CD4-positive, alpha-beta T cell treated with Interleukin-21 for 1 hour (primary cell): ENCODE measurements at regions not wholly inside any gene's neighbourhood (a gene's known extent, or its start where the extent isn't known, plus 50 kb on each side); places are given as distances from the start of the nearest gene placed in this dataset.

Source experiments
- DNase-seq: peaks from one replicate; pipeline ENCODE4 v3.0.0-alpha.2; 2020

DNA sequence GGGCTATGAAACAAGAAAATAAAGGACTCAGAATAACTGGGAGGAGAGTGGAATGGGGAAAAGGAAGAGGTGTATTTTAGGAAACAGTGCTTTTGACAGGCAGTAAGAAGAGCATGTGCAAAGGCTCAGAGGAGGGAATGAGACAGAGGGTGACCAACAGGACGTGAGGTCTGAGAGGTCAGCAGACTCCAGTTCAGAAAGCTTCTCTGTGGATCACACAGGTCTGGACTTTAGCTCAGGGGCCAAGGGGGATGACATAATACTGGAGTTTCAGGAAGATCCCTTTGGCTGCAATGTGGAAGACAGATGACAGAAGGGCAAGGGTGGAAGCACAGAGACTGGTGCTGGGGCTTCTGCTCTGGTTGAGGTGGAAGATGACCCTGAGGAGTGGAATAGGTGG, 489.9 kb upstream of the CDH5 start:
- DNase-seq = no peak

- no peak for DNase-seq
These were observed 490.5 kb upstream of the CDH5 start for GRCh38 chr16:65876056-65876408.

- DNase-seq = no peak
These were observed 491.0 kb upstream of the CDH5 start for GRCh38 chr16:65875381-65876055.

DNA sequence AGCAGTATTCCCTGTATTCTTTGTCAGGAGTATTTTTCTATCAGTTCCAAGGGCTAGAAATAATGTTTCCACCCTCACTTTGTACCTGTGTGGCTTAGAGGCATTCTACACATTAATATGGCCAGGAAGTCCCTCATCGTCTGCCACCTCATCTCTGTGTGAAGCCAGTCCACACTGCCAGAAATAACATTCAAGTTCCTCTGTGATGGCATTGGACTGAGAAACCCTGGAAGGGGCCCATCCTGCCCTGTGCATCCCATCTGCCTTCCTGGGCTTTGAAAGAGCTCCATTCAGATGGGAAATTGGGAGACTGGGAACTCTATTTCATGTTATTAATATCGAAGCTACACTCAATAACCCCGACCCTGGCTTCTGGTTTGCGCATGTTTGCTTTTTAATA, 497.2 kb upstream of the CDH5 start:
- DNase-seq = no peak

- no peak for DNase-seq
These were observed 499.1 kb upstream of the CDH5 start for GRCh38 chr16:65867276-65867960.

- no peak for DNase-seq
These were observed 503.3 kb upstream of the CDH5 start for GRCh38 chr16:65863236-65863635.

- DNase-seq = no peak
These were observed 505.3 kb upstream of the CDH5 start for GRCh38 chr16:65861131-65861731.

GRCh38 chr16:65855171-65856145, 511.0 kb upstream of the CDH5 start:
- no peak for DNase-seq

DNA sequence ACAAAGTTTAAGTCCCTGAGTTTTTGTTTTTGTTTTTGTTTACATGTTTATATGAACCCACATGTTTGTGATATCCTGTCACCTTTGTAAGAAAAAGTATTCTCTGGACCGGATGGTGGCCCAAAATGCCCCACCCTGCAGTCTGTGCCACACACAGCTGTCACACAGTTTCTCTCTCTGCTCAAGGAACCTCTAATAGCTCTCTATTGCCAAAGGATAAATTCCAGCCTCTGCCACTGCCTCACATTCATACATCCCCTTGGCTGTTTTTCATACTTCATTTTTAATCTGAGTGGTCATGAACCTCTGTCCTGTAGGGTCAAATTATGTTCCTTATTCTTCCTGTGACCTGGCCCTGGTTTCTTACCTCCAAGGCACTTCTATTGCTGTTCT, 520.3 kb upstream of the CDH5 start:
- no peak for DNase-seq

GRCh38 chr16:65845466-65846209, 520.9 kb upstream of the CDH5 start:
- DNase-seq = no peak

GRCh38 chr16:65843941-65844340, 522.5 kb upstream of the CDH5 start:
- DNase-seq = no peak

DNA sequence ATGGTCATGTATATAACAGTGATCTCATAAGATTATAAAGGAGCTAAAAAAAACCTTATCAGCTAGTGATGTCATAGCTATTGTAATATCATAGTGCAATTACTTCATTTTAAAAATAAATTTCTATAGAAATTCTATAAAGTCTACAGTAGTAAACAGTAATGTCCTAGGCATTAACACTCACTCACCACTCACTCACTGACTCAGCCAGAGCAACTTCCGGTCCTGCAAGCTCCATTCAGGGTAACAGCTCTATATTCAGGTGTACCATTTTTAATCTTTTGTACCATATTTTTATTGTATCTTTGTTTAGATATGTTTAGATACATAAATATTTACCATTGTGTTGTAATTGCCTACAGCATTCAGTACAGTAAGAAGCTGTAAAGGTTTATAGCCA, 524.4 kb upstream of the CDH5 start:
- no peak for DNase-seq

DNA sequence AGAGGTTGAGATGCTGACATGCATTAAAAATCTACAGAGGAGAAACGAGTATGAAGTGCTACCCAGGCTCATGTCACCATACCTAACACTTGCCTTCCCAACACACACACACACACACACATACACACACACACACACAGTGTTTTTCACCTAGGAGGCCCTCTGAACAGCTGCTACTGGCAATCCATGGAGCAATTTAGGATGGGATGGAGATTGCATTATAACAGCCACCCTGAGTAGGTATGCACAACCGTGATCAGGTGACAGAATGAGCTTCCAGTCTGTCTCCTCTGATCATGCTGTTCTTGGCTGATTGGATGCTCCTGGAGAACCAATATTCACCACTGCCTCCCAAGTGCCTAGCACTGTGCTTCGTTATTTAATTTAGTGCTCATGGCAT, 528.5 kb upstream of the CDH5 start:
- DNase-seq = no peak

DNA sequence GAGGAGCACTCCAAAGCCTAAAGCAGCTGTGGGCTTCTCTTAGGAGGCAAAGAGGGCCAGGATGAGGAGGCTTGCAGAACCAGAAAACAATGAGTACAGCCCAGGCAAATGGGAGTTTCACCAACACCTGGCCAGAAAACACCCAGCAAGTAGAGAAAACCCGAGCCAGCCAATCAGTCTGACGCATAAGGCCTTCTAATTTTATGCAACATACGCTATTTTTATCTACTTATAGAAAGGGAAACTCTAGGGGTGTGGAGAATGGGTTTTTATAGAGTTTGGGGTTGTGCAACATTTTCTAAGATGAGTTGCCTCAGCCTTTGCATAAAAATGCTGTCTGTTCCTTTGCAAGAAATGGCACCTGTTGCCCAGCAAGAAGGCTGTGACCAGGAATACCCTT, 529.0 kb upstream of the CDH5 start:
- no peak for DNase-seq

GRCh38 chr16:65834688-65835087, 531.8 kb upstream of the CDH5 start:
- no peak for DNase-seq

DNA sequence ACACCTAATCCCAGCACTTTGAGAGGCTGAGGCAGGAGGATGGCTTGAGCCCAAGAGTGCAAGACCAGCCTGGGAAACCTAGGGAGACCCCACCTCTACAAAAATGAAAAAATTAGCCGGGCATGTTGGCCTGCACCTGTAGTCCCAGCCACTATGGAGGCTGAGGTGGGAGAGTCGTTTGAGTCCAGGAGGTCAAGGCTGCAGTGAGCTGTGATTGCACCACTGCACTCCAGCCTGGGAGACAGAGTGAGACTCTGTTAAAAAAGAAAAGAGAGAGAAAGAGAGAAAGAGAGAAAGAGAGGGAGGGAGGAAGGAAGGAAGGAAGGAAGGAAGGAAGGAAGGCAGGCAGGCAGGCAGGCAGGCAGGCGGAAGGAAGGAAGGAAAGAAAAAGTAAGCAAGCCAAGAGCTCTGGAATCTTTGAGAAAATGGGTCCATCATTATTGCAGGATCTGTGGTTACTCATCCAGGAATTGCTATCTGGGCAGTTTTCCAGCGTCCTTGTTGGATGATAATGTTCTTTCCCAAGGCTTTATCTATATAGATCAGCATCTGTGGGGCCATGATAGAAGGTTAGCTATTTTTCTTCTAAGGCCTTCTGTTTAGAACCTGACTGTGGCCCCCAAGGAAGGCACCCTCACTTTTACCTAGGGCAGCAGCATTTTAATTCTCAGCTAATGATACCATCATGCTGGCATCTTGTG, 533.2 kb upstream of the CDH5 start:
- DNase-seq = no peak

DNA sequence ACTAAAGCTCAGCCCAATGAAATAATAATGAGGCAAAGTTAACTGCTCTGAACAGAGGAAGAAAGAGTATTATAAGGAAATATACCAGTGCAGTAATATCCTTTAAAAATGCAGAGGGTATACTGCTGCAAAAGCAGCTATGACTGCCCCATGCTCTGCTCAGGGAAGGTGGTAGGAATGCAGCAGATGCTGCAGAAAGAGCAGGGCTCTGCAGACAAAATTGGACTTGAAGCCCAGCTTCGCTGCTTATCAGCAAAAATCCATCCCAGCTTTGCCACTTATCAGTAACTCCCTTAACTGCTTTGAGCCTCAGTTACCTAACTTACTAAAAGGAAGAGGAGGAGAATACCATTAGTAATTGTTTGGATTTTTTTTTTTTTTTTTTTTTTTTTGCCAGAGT, 533.8 kb upstream of the CDH5 start:
- no peak for DNase-seq

DNA sequence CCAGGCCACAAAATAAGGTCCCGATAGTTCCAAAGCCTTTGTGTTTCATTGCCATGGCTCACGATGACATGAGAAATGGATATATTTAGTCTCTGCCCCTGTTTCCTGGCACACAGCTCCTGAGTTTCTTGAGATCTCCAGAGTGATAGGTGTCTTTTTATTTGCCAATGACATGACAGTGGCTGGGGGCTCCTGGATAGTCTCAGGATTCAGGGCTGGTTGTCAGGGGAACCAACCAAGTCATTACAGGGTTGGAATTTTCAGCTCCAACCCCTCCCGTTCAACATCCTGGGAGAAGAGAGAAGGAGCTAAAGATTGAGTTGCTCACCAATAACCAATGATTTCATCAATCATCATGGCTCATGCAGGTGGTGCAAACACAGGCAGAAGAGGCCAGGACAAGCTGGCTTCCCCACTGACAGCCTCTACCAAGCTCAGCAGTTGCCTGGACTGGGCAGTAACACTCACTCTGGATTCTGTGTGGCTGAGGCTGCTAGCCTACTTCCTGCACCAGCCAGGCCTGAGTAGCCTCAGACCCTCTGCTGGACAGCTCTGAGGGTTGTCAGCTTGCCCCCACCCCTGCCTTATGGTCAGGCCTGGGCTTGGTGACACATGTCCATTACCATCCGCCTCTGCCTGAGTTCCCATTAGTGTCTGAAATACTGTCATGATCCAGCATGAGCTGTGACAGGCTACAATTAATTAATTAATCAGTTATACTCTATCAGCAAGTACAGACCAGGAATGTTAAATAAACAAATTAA, 534.4 kb upstream of the CDH5 start:
- no peak for DNase-seq

- no peak for DNase-seq
These were observed 537.4 kb upstream of the CDH5 start for GRCh38 chr16:65829076-65829475.

GRCh38 chr16:65828296-65828695, 538.2 kb upstream of the CDH5 start:
- no peak for DNase-seq

- no peak for DNase-seq
These were observed 539.3 kb upstream of the CDH5 start for GRCh38 chr16:65827231-65827630.
